Neural cell (in vitro differentiated cells): ENCODE measurements at regions not wholly inside any gene's neighbourhood (a gene's known extent, or its start where the extent isn't known, plus 50 kb on each side); places are given as distances from the start of the nearest gene placed in this dataset.

ENCODE experiments used
- EZH2 ChIP-seq: fragments of 200-600, 300-800 bp; shearing (Covaris generic), sonication (generic); IDR thresholded peaks from 2 replicates; pipeline ENCODE4 v1.6.1; 2014; ENCODE audit warnings: antibody characterized with exemption, low read length, borderline replicate concordance, mild to moderate bottlenecking; ENCODE audit not compliant: insufficient read depth, poor library complexity, severe bottlenecking
- MXI1 ChIP-seq: fragments of 450-650 bp; conservative IDR thresholded peaks from 2 replicates; pipeline ENCODE4 v1.6.1; 2014; ENCODE audit warnings: antibody characterized with exemption, mild to moderate bottlenecking; ENCODE audit not compliant: poor library complexity, severe bottlenecking
- POLR2AphosphoS5 ChIP-seq: IDR thresholded peaks from 2 replicates; pipeline ENCODE4 v1.6.1; 2012
- RAD21 ChIP-seq: fragments of 450-650 bp; conservative IDR thresholded peaks from 2 replicates; pipeline ENCODE4 v1.6.1; 2014; ENCODE audit warnings: antibody characterized with exemption, mild to moderate bottlenecking, moderate library complexity
- SMC3 ChIP-seq: fragments of 450-650 bp; conservative IDR thresholded peaks from 2 replicates; pipeline ENCODE4 v1.6.1; 2014; ENCODE audit warnings: antibody characterized with exemption, mild to moderate bottlenecking, moderate library complexity; ENCODE audit not compliant: poor library complexity
- TAF1 ChIP-seq: IDR thresholded peaks from 2 replicates; pipeline ENCODE4 v1.6.1; 2012; ENCODE audit warnings: low read depth
- TF ChIP-seq, protein P1 (sequence below): fragments of 450-650 bp; IDR thresholded peaks from 2 replicates; pipeline ENCODE4 v1.5.1; 2014; ENCODE audit warnings: antibody characterized with exemption, mild to moderate bottlenecking, moderate library complexity; ENCODE audit not compliant: poor library complexity, severe bottlenecking

DNA sequence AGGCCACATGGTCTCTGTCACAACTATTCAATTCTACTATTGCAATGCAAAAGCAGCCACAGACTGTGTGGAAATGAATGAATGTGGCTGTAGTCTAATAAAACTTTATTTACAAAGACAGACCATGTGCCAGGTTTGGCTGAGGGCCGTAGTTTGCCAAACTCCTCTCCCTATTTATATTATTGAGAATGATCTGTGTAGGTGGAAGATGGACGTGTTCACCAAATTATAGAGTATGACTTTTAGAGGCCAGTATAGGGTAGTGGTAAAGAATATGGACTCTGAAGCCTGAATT lies 125.7 kb upstream of the MYLIP start:
- TF ChIP-seq, protein P1, sequence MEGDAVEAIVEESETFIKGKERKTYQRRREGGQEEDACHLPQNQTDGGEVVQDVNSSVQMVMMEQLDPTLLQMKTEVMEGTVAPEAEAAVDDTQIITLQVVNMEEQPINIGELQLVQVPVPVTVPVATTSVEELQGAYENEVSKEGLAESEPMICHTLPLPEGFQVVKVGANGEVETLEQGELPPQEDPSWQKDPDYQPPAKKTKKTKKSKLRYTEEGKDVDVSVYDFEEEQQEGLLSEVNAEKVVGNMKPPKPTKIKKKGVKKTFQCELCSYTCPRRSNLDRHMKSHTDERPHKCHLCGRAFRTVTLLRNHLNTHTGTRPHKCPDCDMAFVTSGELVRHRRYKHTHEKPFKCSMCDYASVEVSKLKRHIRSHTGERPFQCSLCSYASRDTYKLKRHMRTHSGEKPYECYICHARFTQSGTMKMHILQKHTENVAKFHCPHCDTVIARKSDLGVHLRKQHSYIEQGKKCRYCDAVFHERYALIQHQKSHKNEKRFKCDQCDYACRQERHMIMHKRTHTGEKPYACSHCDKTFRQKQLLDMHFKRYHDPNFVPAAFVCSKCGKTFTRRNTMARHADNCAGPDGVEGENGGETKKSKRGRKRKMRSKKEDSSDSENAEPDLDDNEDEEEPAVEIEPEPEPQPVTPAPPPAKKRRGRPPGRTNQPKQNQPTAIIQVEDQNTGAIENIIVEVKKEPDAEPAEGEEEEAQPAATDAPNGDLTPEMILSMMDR = no peak
- TF ChIP-seq TAF1 (no peak), POLR2AphosphoS5 (no peak), RAD21 (no peak), EZH2 (no peak), MXI1 (no peak), SMC3 (no peak)
